ENCODE measurements at regions not wholly inside any gene's neighbourhood (a gene's known extent, or its start where the extent isn't known, plus 50 kb on each side); places are given as distances from the start of the nearest gene placed in this dataset.

- Histone ChIP-seq H3K9me2 (replicated peaks; ENCODE audit: insufficient read depth, low read length) (no peaks in the 10 kb centered on the region), H3K4me1 (ENCODE audit: low read length) (no peaks in the 10 kb centered on the region), H3K36me3 (ENCODE audit: insufficient read depth, low read length) (no peaks in the 10 kb centered on the region), H3K9me3 (ENCODE audit: low read length) (no peaks in the 10 kb centered on the region), H4K20me1 (ENCODE audit: insufficient read depth, low read depth, low read length) (no peaks in the 10 kb centered on the region), H3K4me3 (ENCODE audit: low read length) (no peak overlapping the region), H3K27me3 (ENCODE audit: low read length) (no peaks in the 10 kb centered on the region), H3K27ac (ENCODE audit: low read length) (no peak overlapping the region), H2AFZ (ENCODE audit: low read length) (no peak overlapping the region), H3K79me2 (ENCODE audit: low read length) (no peaks in the 10 kb centered on the region), H3K4me2 (ENCODE audit: low read depth, low read length, poor library complexity, severe bottlenecking) (no peak overlapping the region), H3K9ac (ENCODE audit: low read length) (no peak overlapping the region)
- DNase-seq = peak; percentile 77
Measured at GRCh38 chr18:47758000-47758399, 172.5 kb downstream of the SMAD2 start.

DNA sequence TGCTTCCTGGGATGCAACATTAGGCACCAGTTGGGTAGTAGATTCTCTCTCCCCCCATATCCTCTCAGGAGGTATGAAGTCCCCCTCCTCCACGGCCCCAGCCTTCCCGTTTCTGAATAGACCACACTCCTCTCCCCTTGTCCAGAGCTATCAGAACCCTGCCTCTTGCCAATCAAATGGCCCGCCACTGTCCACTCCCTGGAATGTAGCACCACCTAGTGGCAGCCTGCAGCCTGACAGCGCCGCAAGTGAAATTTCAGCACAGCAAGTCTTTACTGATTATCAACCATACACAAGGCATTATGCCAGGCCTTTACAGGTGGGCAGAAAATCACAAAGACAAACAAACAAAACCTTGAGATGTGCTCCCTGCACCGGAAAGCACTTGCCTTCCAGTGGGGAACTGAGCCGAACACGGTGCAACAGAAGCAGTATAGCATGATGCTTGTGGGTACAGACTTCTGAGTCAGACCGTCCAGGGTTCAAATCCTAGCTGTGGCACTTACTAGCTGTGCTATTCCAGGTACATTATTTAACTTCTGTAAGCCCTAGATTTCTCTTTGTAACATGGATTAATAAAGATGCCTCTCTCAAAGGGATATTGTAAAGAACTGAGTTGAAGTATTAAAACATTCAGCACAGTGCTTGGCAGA lies 174.0 kb downstream of the SMAD2 start:
- Histone ChIP-seq H3K9ac (ENCODE audit: low read length) (no peak overlapping the region), H2AFZ (ENCODE audit: low read length) (no peak overlapping the region), H3K27ac (ENCODE audit: low read length) (no peak overlapping the region), H4K20me1 (ENCODE audit: insufficient read depth, low read depth, low read length) (no peaks in the 10 kb centered on the region), H3K9me3 (ENCODE audit: low read length) (no peaks in the 10 kb centered on the region), H3K4me2 (ENCODE audit: low read depth, low read length, poor library complexity, severe bottlenecking) (no peak overlapping the region), H3K27me3 (ENCODE audit: low read length) (no peaks in the 10 kb centered on the region), H3K79me2 (ENCODE audit: low read length) (no peaks in the 10 kb centered on the region), H3K4me3 (ENCODE audit: low read length) (no peak overlapping the region), H3K4me1 (ENCODE audit: low read length) (no peaks in the 10 kb centered on the region), H3K36me3 (ENCODE audit: insufficient read depth, low read length) (no peaks in the 10 kb centered on the region), H3K9me2 (replicated peaks; ENCODE audit: insufficient read depth, low read length) (no peaks in the 10 kb centered on the region)
- DNase-seq = peak; percentile 81

- Histone ChIP-seq H4K20me1 (ENCODE audit: insufficient read depth, low read depth, low read length) (no peaks in the 10 kb centered on the region), H3K4me2 (ENCODE audit: low read depth, low read length, poor library complexity, severe bottlenecking) (no peak overlapping the region), H3K36me3 (ENCODE audit: insufficient read depth, low read length) (no peaks in the 10 kb centered on the region), H3K27ac (ENCODE audit: low read length) (no peak overlapping the region), H3K9me3 (ENCODE audit: low read length) (no peaks in the 10 kb centered on the region), H3K9ac (ENCODE audit: low read length) (no peak overlapping the region), H2AFZ (ENCODE audit: low read length) (no peak overlapping the region), H3K79me2 (ENCODE audit: low read length) (no peaks in the 10 kb centered on the region), H3K4me3 (ENCODE audit: low read length) (no peak overlapping the region), H3K4me1 (ENCODE audit: low read length) (no peaks in the 10 kb centered on the region), H3K9me2 (replicated peaks; ENCODE audit: insufficient read depth, low read length) (no peaks in the 10 kb centered on the region), H3K27me3 (ENCODE audit: low read length) (no peaks in the 10 kb centered on the region)
- DNase-seq = no peak
Measured at GRCh38 chr18:47755102-47755456, 175.4 kb downstream of the SMAD2 start.

GRCh38 chr18:47754311-47755101 lies 176.0 kb downstream of the SMAD2 start:
- Histone ChIP-seq H3K9me3 (ENCODE audit: low read length) (no peaks in the 10 kb centered on the region), H3K4me3 (ENCODE audit: low read length) (no peak overlapping the region), H3K4me1 (ENCODE audit: low read length) (no peaks in the 10 kb centered on the region), H3K27ac (ENCODE audit: low read length) (no peak overlapping the region), H4K20me1 (ENCODE audit: insufficient read depth, low read depth, low read length) (no peaks in the 10 kb centered on the region), H3K27me3 (ENCODE audit: low read length) (no peaks in the 10 kb centered on the region), H3K4me2 (ENCODE audit: low read depth, low read length, poor library complexity, severe bottlenecking) (no peak overlapping the region), H3K36me3 (ENCODE audit: insufficient read depth, low read length) (no peaks in the 10 kb centered on the region), H3K9ac (ENCODE audit: low read length) (no peak overlapping the region), H3K9me2 (replicated peaks; ENCODE audit: insufficient read depth, low read length) (no peaks in the 10 kb centered on the region), H3K79me2 (ENCODE audit: low read length) (no peaks in the 10 kb centered on the region), H2AFZ (ENCODE audit: low read length) (no peak overlapping the region)
- peak; percentile 85 for DNase-seq

- Histone ChIP-seq H3K9ac (ENCODE audit: low read length) (no peak overlapping the region), H3K9me2 (replicated peaks; ENCODE audit: insufficient read depth, low read length) (no peaks in the 10 kb centered on the region), H3K27me3 (ENCODE audit: low read length) (no peaks in the 10 kb centered on the region), H3K4me3 (ENCODE audit: low read length) (no peak overlapping the region), H3K9me3 (ENCODE audit: low read length) (no peaks in the 10 kb centered on the region), H3K4me2 (ENCODE audit: low read depth, low read length, poor library complexity, severe bottlenecking) (no peak overlapping the region), H4K20me1 (ENCODE audit: insufficient read depth, low read depth, low read length) (no peaks in the 10 kb centered on the region), H3K79me2 (ENCODE audit: low read length) (no peaks in the 10 kb centered on the region), H3K36me3 (ENCODE audit: insufficient read depth, low read length) (no peaks in the 10 kb centered on the region), H3K4me1 (ENCODE audit: low read length) (no peaks in the 10 kb centered on the region), H2AFZ (ENCODE audit: low read length) (no peak overlapping the region), H3K27ac (ENCODE audit: low read length) (no peak overlapping the region)
- DNase-seq = no peak
Measured at GRCh38 chr18:47752796-47753645, 177.4 kb downstream of the SMAD2 start.

DNA sequence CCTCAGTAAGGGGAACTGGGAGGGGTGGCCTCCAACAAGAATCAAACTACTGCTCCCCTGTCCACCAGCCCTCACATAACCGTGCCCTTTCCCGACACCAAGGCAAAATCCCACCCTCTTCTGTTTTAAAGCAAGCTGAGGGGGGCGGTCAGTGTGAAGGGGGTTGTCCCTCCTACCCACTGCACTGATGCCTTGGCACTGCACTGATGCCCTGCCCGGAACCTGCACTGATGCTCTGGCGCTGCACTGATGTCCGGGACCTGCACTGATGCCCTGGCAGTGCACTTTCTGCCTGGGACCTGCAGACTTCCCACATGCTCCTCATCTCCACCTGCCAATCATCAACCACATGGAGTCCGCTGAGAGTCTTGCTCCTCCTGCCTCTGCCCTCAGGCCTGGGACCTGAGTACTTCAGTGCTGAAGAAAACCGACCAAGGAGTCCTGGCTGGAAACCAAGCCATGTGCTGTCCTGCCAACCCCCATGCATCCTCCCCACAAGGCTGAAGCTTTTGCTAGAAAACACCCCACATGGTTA lies 179.5 kb downstream of the SMAD2 start:
- no peak for DNase-seq
- Histone ChIP-seq H3K27ac (ENCODE audit: low read length) (no peak overlapping the region), H3K4me3 (ENCODE audit: low read length) (no peak overlapping the region), H3K9ac (ENCODE audit: low read length) (no peak overlapping the region), H3K4me2 (ENCODE audit: low read depth, low read length, poor library complexity, severe bottlenecking) (no peak overlapping the region), H3K36me3 (ENCODE audit: insufficient read depth, low read length) (no peaks in the 10 kb centered on the region), H4K20me1 (ENCODE audit: insufficient read depth, low read depth, low read length) (no peaks in the 10 kb centered on the region), H2AFZ (ENCODE audit: low read length) (no peak overlapping the region), H3K9me3 (ENCODE audit: low read length) (no peaks in the 10 kb centered on the region), H3K27me3 (ENCODE audit: low read length) (no peaks in the 10 kb centered on the region), H3K9me2 (replicated peaks; ENCODE audit: insufficient read depth, low read length) (no peaks in the 10 kb centered on the region), H3K79me2 (ENCODE audit: low read length) (no peaks in the 10 kb centered on the region), H3K4me1 (ENCODE audit: low read length) (no peaks in the 10 kb centered on the region)

GRCh38 chr18:47749600-47749973 lies 180.9 kb downstream of the SMAD2 start:
- Histone ChIP-seq H4K20me1 (ENCODE audit: insufficient read depth, low read depth, low read length) (no peaks in the 10 kb centered on the region), H3K4me2 (ENCODE audit: low read depth, low read length, poor library complexity, severe bottlenecking) (no peak overlapping the region), H2AFZ (ENCODE audit: low read length) (no peak overlapping the region), H3K36me3 (ENCODE audit: insufficient read depth, low read length) (no peaks in the 10 kb centered on the region), H3K9ac (ENCODE audit: low read length) (no peak overlapping the region), H3K4me1 (ENCODE audit: low read length) (no peaks in the 10 kb centered on the region), H3K4me3 (ENCODE audit: low read length) (no peak overlapping the region), H3K9me3 (ENCODE audit: low read length) (no peaks in the 10 kb centered on the region), H3K27me3 (ENCODE audit: low read length) (no peaks in the 10 kb centered on the region), H3K9me2 (replicated peaks; ENCODE audit: insufficient read depth, low read length) (no peaks in the 10 kb centered on the region), H3K79me2 (ENCODE audit: low read length) (no peaks in the 10 kb centered on the region), H3K27ac (ENCODE audit: low read length) (no peak overlapping the region)
- DNase-seq = no peak
